HG02623 (cell line): ENCODE measurements at regions not wholly inside any gene's neighbourhood (a gene's known extent, or its start where the extent isn't known, plus 50 kb on each side); places are given as distances from the start of the nearest gene placed in this dataset.

Experiments used
- ATAC-seq: cut with Tn5 transposase; IDR thresholded peaks from one replicate; pipeline ENCODE4 v1.9.1; 2021; ENCODE audit warnings: moderate library complexity; ENCODE audit not compliant: unreplicated experiment

GRCh38 chr3:152710549-152710948, 124.4 kb upstream of the P2RY1 start:
- ATAC-seq: no peak

GRCh38 chr3:152713989-152714388, 120.9 kb upstream of the P2RY1 start:
- no peak for ATAC-seq

GRCh38 chr3:152714507-152714906, 120.4 kb upstream of the P2RY1 start:
- ATAC-seq: no peak

- no peak for ATAC-seq
Measured at GRCh38 chr3:152717252-152717651, 117.7 kb upstream of the P2RY1 start.

- no peak for ATAC-seq
Measured at GRCh38 chr3:152718810-152719209, 116.1 kb upstream of the P2RY1 start.

- no peak for ATAC-seq
Measured at GRCh38 chr3:152719264-152719663, 115.7 kb upstream of the P2RY1 start.

- ATAC-seq: no peak
Measured at GRCh38 chr3:152720951-152721718, 113.8 kb upstream of the P2RY1 start.

GRCh38 chr3:152724270-152724669, 110.7 kb upstream of the P2RY1 start:
- ATAC-seq: no peak

- ATAC-seq: no peak
Measured at GRCh38 chr3:152728231-152728980, 106.5 kb upstream of the P2RY1 start.

- ATAC-seq: peak; percentile 86
Measured at GRCh38 chr3:152729906-152730305, 105.0 kb upstream of the P2RY1 start.

- ATAC-seq: no peak
Measured at GRCh38 chr3:152731511-152731910, 103.4 kb upstream of the P2RY1 start.

- ATAC-seq: no peak
Measured at GRCh38 chr3:152733584-152734119, 101.3 kb upstream of the P2RY1 start.

GRCh38 chr3:152737021-152737908, 97.7 kb upstream of the P2RY1 start:
- ATAC-seq: peak; percentile 98

GRCh38 chr3:152738656-152739055, 96.3 kb upstream of the P2RY1 start:
- no peak for ATAC-seq

GRCh38 chr3:152742368-152743347, 92.3 kb upstream of the P2RY1 start:
- peak; percentile 60 for ATAC-seq

- no peak for ATAC-seq
Measured at GRCh38 chr3:152745646-152746045, 89.3 kb upstream of the P2RY1 start.

- ATAC-seq: no peak
Measured at GRCh38 chr3:152754303-152754702, 80.6 kb upstream of the P2RY1 start.

- ATAC-seq: no peak
Measured at GRCh38 chr3:152756807-152757206, 78.1 kb upstream of the P2RY1 start.

- ATAC-seq: no peak
Measured at GRCh38 chr3:152760024-152760563, 74.8 kb upstream of the P2RY1 start.

- ATAC-seq: no peak
Measured at GRCh38 chr3:152760591-152760990, 74.3 kb upstream of the P2RY1 start.
